HG02678 (cell line): ENCODE measurements at regions not wholly inside any gene's neighbourhood (a gene's known extent, or its start where the extent isn't known, plus 50 kb on each side); places are given as distances from the start of the nearest gene placed in this dataset.
"Not testable (repeated sequence)": the region's sequence is repeated elsewhere in the genome, so short reads cannot be mapped to it uniquely, and the experiment has no call there.

Experiments
- ATAC-seq: cut with Tn5 transposase; IDR thresholded peaks from one replicate; pipeline ENCODE4 v1.9.1; 2021; ENCODE audit warnings: mild to moderate bottlenecking, moderate library complexity; ENCODE audit not compliant: unreplicated experiment

GRCh38 chr1:57536749-57537423, 113.0 kb upstream of the DAB1 start:
- no peak for ATAC-seq

GRCh38 chr1:57532299-57532698, 108.4 kb upstream of the DAB1 start:
- no peak for ATAC-seq

GRCh38 chr1:57530911-57531260, 107.0 kb upstream of the DAB1 start:
- not testable (repeated sequence) for ATAC-seq

- ATAC-seq, result no peak
These were observed 106.5 kb upstream of the DAB1 start for GRCh38 chr1:57530206-57530910.

GRCh38 chr1:57522575-57522974, 98.7 kb upstream of the DAB1 start:
- no peak for ATAC-seq

GRCh38 chr1:57520743-57521515, 97.1 kb upstream of the DAB1 start:
- no peak for ATAC-seq

- no peak for ATAC-seq
These were observed 94.6 kb upstream of the DAB1 start for GRCh38 chr1:57518496-57518895.

- ATAC-seq, result no peak
These were observed 93.9 kb upstream of the DAB1 start for GRCh38 chr1:57517587-57518374.

- ATAC-seq, result no peak
These were observed 88.5 kb upstream of the DAB1 start for GRCh38 chr1:57512386-57512785.

- ATAC-seq, result no peak
These were observed 83.1 kb upstream of the DAB1 start for GRCh38 chr1:57506941-57507340.

- ATAC-seq, result no peak
These were observed 79.5 kb upstream of the DAB1 start for GRCh38 chr1:57503337-57503736.

- ATAC-seq, result no peak
These were observed 76.4 kb upstream of the DAB1 start for GRCh38 chr1:57500136-57500830.

- ATAC-seq, result no peak
These were observed 70.7 kb upstream of the DAB1 start for GRCh38 chr1:57494530-57495079.

- ATAC-seq, result no peak
These were observed 68.8 kb upstream of the DAB1 start for GRCh38 chr1:57492586-57493226.

GRCh38 chr1:57489358-57490036, 65.6 kb upstream of the DAB1 start:
- ATAC-seq, result no peak

- no peak for ATAC-seq
These were observed 61.8 kb upstream of the DAB1 start for GRCh38 chr1:57485643-57486042.

GRCh38 chr1:57483954-57484353, 60.1 kb upstream of the DAB1 start:
- ATAC-seq, result no peak

GRCh38 chr1:57479471-57479870, 55.6 kb upstream of the DAB1 start:
- ATAC-seq, result no peak

- ATAC-seq, result no peak
These were observed 51.5 kb upstream of the DAB1 start for GRCh38 chr1:57475366-57475765.
